ENCODE measurements at regions not wholly inside any gene's neighbourhood (a gene's known extent, or its start where the extent isn't known, plus 50 kb on each side); places are given as distances from the start of the nearest gene placed in this dataset.

DNA sequence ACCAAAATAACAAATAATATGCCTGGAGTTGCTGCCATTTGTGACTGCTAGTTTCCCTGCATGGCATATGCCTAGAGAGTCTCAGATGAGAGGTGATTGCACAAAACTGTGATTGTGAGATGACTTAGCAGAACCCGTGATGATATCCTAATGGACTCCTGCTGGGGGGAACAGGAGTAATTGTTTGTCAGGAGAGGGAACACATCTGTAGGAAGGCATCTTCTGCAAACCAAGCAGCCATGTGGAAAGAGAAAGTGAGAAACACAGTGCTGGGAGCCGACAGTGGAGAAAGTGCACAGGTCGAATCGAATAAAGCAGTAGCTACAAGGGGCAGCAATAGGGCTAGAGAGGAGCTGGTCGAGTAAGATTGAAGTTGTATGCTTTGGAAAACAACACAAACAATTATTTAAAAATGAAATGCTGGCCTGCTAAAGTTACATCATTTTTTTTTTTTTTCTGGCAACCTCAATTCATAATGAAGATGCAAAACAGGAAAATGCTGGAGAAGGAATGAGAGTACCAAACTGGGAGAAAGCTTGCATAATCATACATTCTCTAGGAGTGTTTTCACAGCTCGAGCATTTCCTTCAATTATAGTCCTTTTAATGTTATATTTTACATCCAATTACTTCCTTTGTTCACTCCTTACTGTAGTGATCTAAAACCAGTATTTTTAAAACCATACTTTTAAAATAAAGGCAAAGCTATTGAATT, 494.2 kb upstream of the AGTR1 start:
- H3K27ac Mint-ChIP-seq, result no peak overlapping the region
- no peak overlapping the region for H3K4me3 Mint-ChIP-seq
- H3K4me1 Mint-ChIP-seq, result no peaks in the 10 kb centered on the region
- DNase-seq, result no peak
- peaks cover 6% of the 10 kb centered on the region for H3K9me3 Mint-ChIP-seq
- H3K27me3 Mint-ChIP-seq, result no peaks in the 10 kb centered on the region
- H3K36me3 Mint-ChIP-seq (ENCODE audit: low read depth), result no peaks in the 10 kb centered on the region
- ChIA-PET POLR2A (no interaction called here), CTCF (interaction anchor here (1.7 kb wide), 1 partner anchor 8 kb away, joined by 5 read pairs; no protein-coding TSS in a partner anchor)

DNA sequence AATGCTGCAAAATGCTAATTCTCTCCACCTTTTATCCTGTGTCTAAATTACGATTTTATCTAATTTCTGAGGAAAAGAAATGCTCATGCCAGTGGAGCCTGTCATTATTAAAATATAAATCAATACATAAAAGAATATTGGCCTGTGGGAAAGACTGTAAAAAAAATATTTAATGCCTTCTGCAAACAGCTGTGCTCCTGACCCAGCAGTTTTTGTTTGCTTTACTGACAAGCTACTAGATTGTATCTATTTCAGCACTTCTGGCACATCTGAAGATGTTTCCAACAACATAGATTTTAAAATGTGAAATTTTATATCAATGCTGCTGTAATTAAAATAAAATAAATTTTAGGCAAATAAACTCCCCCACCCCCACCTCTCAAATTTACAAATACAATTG, 493.6 kb upstream of the AGTR1 start:
- Mint-ChIP-seq H3K4me3 (no peak overlapping the region), H3K27me3 (no peaks in the 10 kb centered on the region), H3K4me1 (no peaks in the 10 kb centered on the region), H3K36me3 (ENCODE audit: low read depth) (no peaks in the 10 kb centered on the region), H3K27ac (no peak overlapping the region), H3K9me3 (peaks cover 6% of the 10 kb centered on the region)
- no peak for DNase-seq
- POLR2A ChIA-PET, result no interaction called here
- CTCF ChIA-PET, result no interaction called here

DNA sequence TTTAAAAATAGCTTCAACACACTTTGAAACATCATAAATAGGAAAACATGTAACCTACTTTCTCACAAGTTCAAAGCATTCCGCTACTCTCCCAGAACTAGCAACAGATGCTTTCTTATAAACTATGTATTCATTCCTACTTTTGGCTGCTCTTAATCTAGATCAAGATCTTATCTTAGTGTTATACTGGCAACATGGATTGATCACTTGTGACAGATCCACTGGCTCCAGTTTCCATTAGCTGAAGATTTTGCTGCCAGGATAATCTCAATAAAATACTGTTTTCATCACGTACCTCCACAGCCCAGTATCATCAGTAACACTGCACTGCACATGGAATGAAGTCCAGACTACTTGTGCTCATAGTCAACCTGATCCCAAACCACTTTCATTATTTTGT, 491.7 kb upstream of the AGTR1 start:
- no peak for DNase-seq
- Mint-ChIP-seq H3K27ac (no peak overlapping the region), H3K27me3 (no peaks in the 10 kb centered on the region), H3K4me3 (no peak overlapping the region), H3K36me3 (ENCODE audit: low read depth) (no peaks in the 10 kb centered on the region), H3K4me1 (no peaks in the 10 kb centered on the region), H3K9me3 (peaks cover 2% of the 10 kb centered on the region)
- ChIA-PET POLR2A (no interaction called here), CTCF (no interaction called here)

DNA sequence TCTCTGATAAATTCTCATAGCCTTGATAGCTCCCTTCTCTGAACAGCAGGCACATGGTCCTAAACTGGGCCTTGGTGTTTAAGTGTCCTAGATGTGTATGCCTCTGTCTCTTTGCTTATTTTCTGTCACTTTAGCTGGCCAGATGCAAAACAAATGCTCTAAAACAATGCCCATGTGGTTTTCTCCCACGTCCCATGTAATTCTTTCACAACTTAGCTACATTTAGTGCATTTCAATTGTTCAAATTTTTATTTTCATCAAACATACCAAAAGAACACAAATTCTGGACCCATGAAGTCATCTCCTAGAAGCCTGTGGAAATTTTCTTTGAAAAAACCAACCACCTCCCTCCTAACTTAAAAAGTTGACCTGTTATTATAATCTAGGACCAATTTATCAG, 491.3 kb upstream of the AGTR1 start:
- Mint-ChIP-seq H3K27ac (no peak overlapping the region), H3K4me3 (no peak overlapping the region), H3K9me3 (peaks cover 2% of the 10 kb centered on the region), H3K36me3 (ENCODE audit: low read depth) (no peaks in the 10 kb centered on the region), H3K27me3 (no peaks in the 10 kb centered on the region), H3K4me1 (no peaks in the 10 kb centered on the region)
- no peak for DNase-seq
- ChIA-PET CTCF (no interaction called here), POLR2A (no interaction called here)

DNA sequence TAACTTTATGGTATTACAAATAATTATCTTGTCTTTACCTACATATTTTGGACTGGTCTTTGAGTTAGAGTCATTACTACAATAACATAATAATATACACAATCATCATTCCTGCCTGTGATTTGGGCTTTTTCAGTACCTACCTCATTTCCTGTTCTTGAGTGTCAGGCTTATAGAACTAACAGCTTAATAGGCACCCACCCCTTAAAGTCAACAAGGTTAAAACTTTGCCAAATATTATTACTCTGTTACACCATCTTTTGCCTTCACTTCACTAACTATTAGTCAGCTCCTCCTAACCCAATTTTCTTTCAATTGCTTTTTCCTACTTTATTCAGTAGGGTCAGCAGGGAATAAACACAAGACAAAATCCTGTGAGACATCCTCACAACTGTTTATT, 488.7 kb upstream of the AGTR1 start:
- Mint-ChIP-seq H3K4me3 (no peak overlapping the region), H3K27ac (no peak overlapping the region), H3K36me3 (ENCODE audit: low read depth) (no peaks in the 10 kb centered on the region), H3K4me1 (no peaks in the 10 kb centered on the region), H3K27me3 (no peaks in the 10 kb centered on the region), H3K9me3 (peaks cover 2% of the 10 kb centered on the region)
- CTCF ChIA-PET, result no interaction called here
- POLR2A ChIA-PET, result no interaction called here
- no peak for DNase-seq

DNA sequence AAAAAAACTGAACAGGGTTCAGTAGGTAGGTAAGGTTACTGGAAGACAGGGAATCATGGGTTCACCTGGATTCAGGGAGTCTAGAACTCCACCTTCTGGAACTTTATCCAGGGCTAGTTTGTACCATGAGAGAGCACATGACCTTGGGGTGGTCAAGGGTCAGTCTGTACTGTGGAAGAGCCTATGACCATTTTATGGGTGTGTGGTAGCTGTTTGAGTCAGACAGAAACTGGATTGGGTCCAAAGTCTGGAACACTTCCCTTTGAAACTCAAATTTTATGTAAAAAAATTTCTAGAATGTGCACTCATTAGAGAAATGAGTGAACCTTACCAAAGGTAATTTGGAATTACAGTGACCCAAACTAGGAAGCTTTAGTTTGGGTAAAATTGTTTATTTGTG, 486.0 kb upstream of the AGTR1 start:
- Mint-ChIP-seq H3K27me3 (no peaks in the 10 kb centered on the region), H3K27ac (no peak overlapping the region), H3K9me3 (no peaks in the 10 kb centered on the region), H3K4me1 (no peaks in the 10 kb centered on the region), H3K4me3 (no peak overlapping the region), H3K36me3 (ENCODE audit: low read depth) (no peaks in the 10 kb centered on the region)
- CTCF ChIA-PET, result interaction anchor here (1.6 kb wide), 1 partner anchor 9 kb away, joined by 5 read pairs; no protein-coding TSS in a partner anchor
- POLR2A ChIA-PET, result no interaction called here
- no peak for DNase-seq

DNA sequence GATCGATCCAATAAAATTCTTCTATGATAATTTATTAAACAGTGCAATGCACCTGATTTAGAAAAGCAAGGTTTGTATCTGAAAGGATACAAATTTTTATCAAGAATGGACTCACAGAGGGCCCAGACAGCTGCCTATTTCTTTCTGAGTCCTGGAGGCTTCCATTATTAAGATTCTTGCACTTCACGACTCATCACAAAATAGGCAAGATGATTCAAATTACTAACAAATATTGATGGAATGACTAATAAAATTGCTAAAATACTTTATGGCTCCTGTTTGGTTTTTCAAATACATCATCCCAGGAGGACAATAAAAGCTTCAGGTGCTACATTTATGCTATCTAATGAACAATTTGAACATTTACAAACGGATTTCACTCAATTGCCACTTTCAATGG, 483.0 kb upstream of the AGTR1 start:
- H3K27ac Mint-ChIP-seq, result no peak overlapping the region
- H3K36me3 Mint-ChIP-seq (ENCODE audit: low read depth), result no peaks in the 10 kb centered on the region
- no peaks in the 10 kb centered on the region for H3K27me3 Mint-ChIP-seq
- no peaks in the 10 kb centered on the region for H3K9me3 Mint-ChIP-seq
- POLR2A ChIA-PET, result no interaction called here
- H3K4me3 Mint-ChIP-seq, result no peak overlapping the region
- DNase-seq, result no peak
- CTCF ChIA-PET, result no interaction called here
- no peaks in the 10 kb centered on the region for H3K4me1 Mint-ChIP-seq

DNA sequence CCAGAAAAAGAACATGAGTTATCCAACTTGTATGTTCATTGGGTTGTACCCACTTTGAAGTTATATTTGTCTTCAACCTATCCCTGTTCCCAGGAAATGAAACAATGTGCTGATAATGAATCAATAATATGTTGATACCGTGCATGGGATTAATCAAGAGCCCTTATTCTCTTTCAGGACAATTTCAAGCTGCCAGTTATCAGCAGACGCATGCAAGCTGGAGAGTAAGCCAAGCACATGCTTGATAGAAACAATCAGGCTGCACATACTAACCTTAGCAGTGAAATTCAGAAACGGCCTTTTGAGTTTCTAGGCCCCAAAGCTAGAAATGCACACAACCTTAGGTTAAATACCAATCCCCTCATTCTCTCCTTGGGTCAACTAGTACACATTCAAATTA, 480.4 kb upstream of the AGTR1 start:
- H3K4me3 Mint-ChIP-seq, result no peak overlapping the region
- H3K4me1 Mint-ChIP-seq, result no peaks in the 10 kb centered on the region
- DNase-seq, result no peak
- no peaks in the 10 kb centered on the region for H3K36me3 Mint-ChIP-seq (ENCODE audit: low read depth)
- no peak overlapping the region for H3K27ac Mint-ChIP-seq
- POLR2A ChIA-PET, result no interaction called here
- H3K27me3 Mint-ChIP-seq, result no peaks in the 10 kb centered on the region
- no peaks in the 10 kb centered on the region for H3K9me3 Mint-ChIP-seq
- CTCF ChIA-PET, result no interaction called here

DNA sequence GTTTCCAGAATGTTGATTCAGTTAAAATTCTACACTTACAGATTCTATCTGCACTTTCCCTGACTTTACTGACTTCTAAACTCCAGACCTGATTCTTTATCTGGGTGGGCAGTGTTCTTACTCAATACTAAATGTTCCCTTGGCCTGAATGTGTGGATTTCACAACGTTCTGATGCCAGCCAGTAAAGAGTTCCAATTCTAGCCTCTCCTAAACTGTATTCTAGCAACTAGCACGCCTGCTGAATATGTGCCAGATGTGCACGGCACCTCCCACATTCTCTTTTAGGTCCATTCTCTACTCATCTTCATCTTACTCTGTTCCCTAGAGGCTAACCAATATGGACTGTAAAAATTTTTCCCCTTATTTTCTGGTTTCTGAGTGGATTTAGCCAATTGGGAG, 479.5 kb upstream of the AGTR1 start:
- H3K9me3 Mint-ChIP-seq, result no peaks in the 10 kb centered on the region
- H3K36me3 Mint-ChIP-seq (ENCODE audit: low read depth), result no peaks in the 10 kb centered on the region
- CTCF ChIA-PET, result no interaction called here
- DNase-seq, result no peak
- POLR2A ChIA-PET, result no interaction called here
- H3K27ac Mint-ChIP-seq, result no peak overlapping the region
- H3K27me3 Mint-ChIP-seq, result no peaks in the 10 kb centered on the region
- H3K4me1 Mint-ChIP-seq, result no peaks in the 10 kb centered on the region
- no peak overlapping the region for H3K4me3 Mint-ChIP-seq

DNA sequence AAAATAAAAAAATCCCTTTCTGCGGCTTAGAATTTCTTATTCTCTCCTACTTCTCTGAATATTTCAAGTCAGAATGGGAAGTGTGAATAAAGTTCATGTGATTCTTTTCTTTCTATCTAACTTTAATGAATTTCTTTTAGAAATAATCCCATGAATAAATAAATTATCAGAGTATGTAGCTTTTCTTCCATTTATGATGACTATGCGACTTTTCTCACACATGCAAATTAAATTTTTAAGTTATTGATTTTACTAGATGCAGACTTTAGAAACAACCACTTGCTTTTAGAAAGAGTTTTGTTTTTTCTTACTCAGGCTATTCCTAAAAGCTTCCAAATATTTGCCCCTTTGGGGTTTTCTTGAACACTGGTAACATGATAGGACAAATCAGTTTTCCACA, 477.7 kb upstream of the AGTR1 start:
- POLR2A ChIA-PET, result no interaction called here
- no peak overlapping the region for H3K4me3 Mint-ChIP-seq
- H3K4me1 Mint-ChIP-seq, result no peaks in the 10 kb centered on the region
- H3K9me3 Mint-ChIP-seq, result no peaks in the 10 kb centered on the region
- DNase-seq, result no peak
- no peaks in the 10 kb centered on the region for H3K36me3 Mint-ChIP-seq (ENCODE audit: low read depth)
- H3K27me3 Mint-ChIP-seq, result no peaks in the 10 kb centered on the region
- H3K27ac Mint-ChIP-seq, result no peak overlapping the region
- CTCF ChIA-PET, result no interaction called here

DNA sequence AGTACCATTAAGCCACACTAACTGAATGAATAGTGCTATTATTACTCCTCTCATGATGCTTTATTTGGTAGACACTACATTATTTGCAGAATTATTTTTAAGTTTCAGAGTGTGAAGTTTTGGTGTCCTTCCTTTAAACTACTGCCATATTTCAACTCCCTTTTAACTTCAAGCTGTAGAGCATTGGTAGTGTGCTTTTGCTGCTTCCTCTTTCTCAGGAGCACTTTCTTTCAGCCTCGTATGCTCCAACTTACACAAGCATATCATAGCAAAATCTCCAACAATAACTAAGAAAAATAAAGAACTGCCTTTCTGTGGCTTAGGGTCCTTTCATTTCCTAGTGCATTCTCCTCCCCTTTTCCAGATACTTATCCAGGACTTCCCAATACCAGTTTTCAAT, 476.4 kb upstream of the AGTR1 start:
- POLR2A ChIA-PET, result no interaction called here
- Mint-ChIP-seq H3K27me3 (no peaks in the 10 kb centered on the region), H3K4me1 (no peaks in the 10 kb centered on the region), H3K9me3 (no peaks in the 10 kb centered on the region), H3K27ac (no peak overlapping the region), H3K36me3 (ENCODE audit: low read depth) (no peaks in the 10 kb centered on the region), H3K4me3 (no peak overlapping the region)
- CTCF ChIA-PET, result no interaction called here
- DNase-seq, result no peak

DNA sequence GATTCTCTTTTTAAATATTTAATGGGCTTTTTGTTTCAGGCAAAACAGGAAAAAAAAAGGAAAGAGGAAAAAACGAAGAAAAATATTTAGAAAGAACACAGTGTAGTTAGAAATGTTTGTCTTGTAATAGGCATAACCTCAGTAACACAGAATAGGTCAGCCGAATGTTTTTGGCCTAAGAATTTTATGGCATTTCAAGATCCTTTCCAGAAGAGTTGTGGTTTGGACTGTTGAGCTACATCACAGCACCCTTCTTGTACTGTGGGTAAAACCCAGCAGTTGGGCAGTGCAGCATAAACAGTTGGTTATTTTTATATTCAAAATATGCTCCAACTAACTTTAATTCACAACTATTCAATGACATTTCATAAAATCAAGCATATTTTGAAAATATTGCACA, 474.4 kb upstream of the AGTR1 start:
- no peak for DNase-seq
- H3K9me3 Mint-ChIP-seq, result no peaks in the 10 kb centered on the region
- H3K4me3 Mint-ChIP-seq, result no peak overlapping the region
- no peaks in the 10 kb centered on the region for H3K27me3 Mint-ChIP-seq
- no peaks in the 10 kb centered on the region for H3K4me1 Mint-ChIP-seq
- ChIA-PET POLR2A (no interaction called here), CTCF (no interaction called here)
- H3K36me3 Mint-ChIP-seq (ENCODE audit: low read depth), result no peaks in the 10 kb centered on the region
- H3K27ac Mint-ChIP-seq, result no peak overlapping the region

DNA sequence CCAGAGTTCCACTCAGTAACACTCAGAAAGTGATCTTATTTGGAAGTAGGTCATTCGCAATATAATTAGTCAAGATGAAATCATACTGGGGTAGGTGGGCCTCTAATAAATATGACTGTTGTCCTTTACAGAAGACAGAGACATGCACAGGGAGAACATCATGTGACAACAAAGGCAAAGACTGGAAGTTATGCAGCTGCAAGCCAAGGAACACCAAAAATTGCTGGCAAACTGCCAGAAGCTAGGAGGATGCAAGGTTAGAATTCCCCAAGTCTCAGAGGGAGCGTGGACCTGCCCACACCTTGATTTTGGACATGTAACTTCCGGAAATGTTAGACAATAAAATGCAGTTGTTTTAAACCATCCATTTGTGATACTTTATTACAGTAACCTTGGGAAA, 471.5 kb upstream of the AGTR1 start:
- Mint-ChIP-seq H3K4me1 (no peaks in the 10 kb centered on the region), H3K27ac (no peak overlapping the region), H3K4me3 (no peak overlapping the region), H3K9me3 (no peaks in the 10 kb centered on the region), H3K27me3 (no peaks in the 10 kb centered on the region), H3K36me3 (ENCODE audit: low read depth) (no peaks in the 10 kb centered on the region)
- ChIA-PET CTCF (no interaction called here), POLR2A (no interaction called here)
- DNase-seq, result no peak

DNA sequence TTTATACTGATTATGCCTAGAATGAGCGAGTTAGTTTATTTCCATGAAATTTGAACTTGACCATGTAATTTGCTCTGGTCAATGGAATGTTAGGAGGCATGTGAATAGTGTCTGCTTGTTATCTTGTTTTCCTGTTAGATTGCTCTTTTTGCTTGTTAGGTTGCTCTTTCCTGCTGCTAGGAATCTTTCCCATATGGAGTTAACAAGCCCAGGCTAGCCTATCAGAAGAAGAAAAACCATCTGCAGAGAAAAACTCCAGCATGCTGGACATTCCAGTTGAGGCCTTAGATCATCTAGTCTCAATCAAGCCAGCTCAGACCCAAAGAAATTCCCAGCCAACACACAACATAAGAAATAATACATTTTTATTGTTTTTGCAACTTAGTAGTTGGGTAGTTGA, 470.2 kb upstream of the AGTR1 start:
- ChIA-PET CTCF (no interaction called here), POLR2A (no interaction called here)

DNA sequence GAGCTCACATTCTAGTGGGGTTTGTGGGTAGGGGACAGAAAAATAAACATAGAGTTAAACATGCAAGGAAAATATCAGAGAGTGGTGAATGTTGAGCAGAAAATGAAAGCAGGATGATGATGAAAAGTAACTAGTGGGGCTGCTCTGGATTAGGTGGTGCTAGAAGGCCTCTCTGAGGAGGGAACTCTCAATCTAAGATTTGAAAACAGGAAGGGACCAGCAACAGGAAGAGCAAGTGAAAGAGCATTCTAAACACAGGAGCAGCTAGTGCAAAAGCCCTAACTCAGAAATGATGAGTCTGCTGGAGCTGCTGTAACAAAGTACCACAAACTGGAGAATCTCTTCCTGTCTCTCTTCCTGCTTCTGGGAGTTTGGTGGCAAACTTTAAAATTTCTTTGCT, 468.6 kb upstream of the AGTR1 start:
- Mint-ChIP-seq H3K27ac (no peak overlapping the region), H3K27me3 (no peaks in the 10 kb centered on the region), H3K4me1 (no peaks in the 10 kb centered on the region), H3K9me3 (peaks cover 2% of the 10 kb centered on the region), H3K36me3 (ENCODE audit: low read depth) (no peaks in the 10 kb centered on the region), H3K4me3 (no peak overlapping the region)
- POLR2A ChIA-PET, result no interaction called here
- no peak for DNase-seq
- CTCF ChIA-PET, result no interaction called here

More for the DNA sequence above, 470.2 kb upstream of the AGTR1 start:
- H3K36me3 Mint-ChIP-seq (ENCODE audit: low read depth), result no peaks in the 10 kb centered on the region
- H3K9me3 Mint-ChIP-seq, result no peaks in the 10 kb centered on the region
- DNase-seq, result no peak
- H3K27me3 Mint-ChIP-seq, result no peaks in the 10 kb centered on the region
- H3K4me1 Mint-ChIP-seq, result no peaks in the 10 kb centered on the region
- no peak overlapping the region for H3K27ac Mint-ChIP-seq
- H3K4me3 Mint-ChIP-seq, result no peak overlapping the region

Data from activated CD4-positive, alpha-beta memory T cell treated with anti-CD3 and anti-CD28 coated beads, Interleukin-2, amount 10 ng/mL, durations not matched to agents 7 days and 5 days (primary cell).